Prostate gland (tissue), 2 donors: ENCODE measurements at regions not wholly inside any gene's neighbourhood (a gene's known extent, or its start where the extent isn't known, plus 50 kb on each side); places are given as distances from the start of the nearest gene placed in this dataset.

ENCODE experiments used
- DNase-seq: peaks from one replicate; pipeline ENCODE4 v3.0.0-alpha.2; 2019; ENCODE audit warnings: low spot score
- H3K27ac ChIP-seq, 2 donors: fragments of 200-600 bp; sonication (generic); 2 replicates each; pipeline ENCODE4 v1.5.1; 2017 to 2019
- H3K27me3 ChIP-seq: fragments of 200-600 bp; sonication (generic); replicated peaks from 2 replicates; pipeline ENCODE4 v1.5.1; 2019; ENCODE audit not compliant: insufficient read depth
- H3K36me3 ChIP-seq, 2 donors: fragments of 200-600 bp; sonication (generic); 1 replicate in 1 of 2; 2 replicates in 1 of 2; pipeline versions ENCODE4 v1.5.1 to v1.8.1; 2017 to 2019
- H3K4me1 ChIP-seq: fragments of 200-600 bp; sonication (generic); replicated peaks from 2 replicates; pipeline ENCODE4 v1.5.1; 2019
- H3K4me3 ChIP-seq, 2 donors: fragments of 200-600 bp; sonication (generic); 2 replicates each; pipeline ENCODE4 v1.5.1; 2017 to 2019
- H3K9me3 ChIP-seq: fragments of 200-600 bp; sonication (generic); 2 replicates; pipeline ENCODE4 v1.5.1; 2017
- CTCF ChIP-seq, 4 experiments: fragments of 200-600 bp in 2 of 4; fragments of 450-650 bp in 2 of 4; sonication (generic) in 2 of 4; IDR thresholded peaks; 1 replicate in 3 of 4; 2 replicates in 1 of 4; pipeline ENCODE4 v1.5.1; 2016 to 2019; ENCODE audit warnings: antibody characterized with exemption in 4 of 4, mild to moderate bottlenecking in 2 of 4, moderate library complexity in 2 of 4
- POLR2A ChIP-seq: fragments of 450-650 bp; IDR thresholded peaks from one replicate; pipeline ENCODE4 v1.6.1; 2016; ENCODE audit warnings: antibody characterized with exemption, mild to moderate bottlenecking
- POLR2AphosphoS5 ChIP-seq: sonication (generic); formaldehyde crosslinking; IDR thresholded peaks from one replicate; pipeline ENCODE4 v1.6.1; 2017; ENCODE audit warnings: antibody characterized with exemption
- WGBS: methylation state at CpG from one replicate; pipeline ENCODE4 v1.1.5; 2018; 5-methylcytosine and 5-hydroxymethylcytosine counted together
- intact Hi-C: fragments of 100-400 bp; cut with DNase I; formaldehyde crosslinking; loops from one replicate; pipeline ENCODE4 v1.14.2; 2022

- Histone ChIP-seq H3K27ac (no peak overlapping the region), H3K9me3 (no peaks in the 10 kb centered on the region), H3K27me3 (no peaks in the 10 kb centered on the region), H3K4me3 (no peak overlapping the region), H3K4me1 (no peaks in the 10 kb centered on the region), H3K36me3 (no peaks in the 10 kb centered on the region)
- TF ChIP-seq POLR2A (no peak), POLR2AphosphoS5 (no peak), CTCF (IDR thresholded peaks at IDR 0.05) (no peak)
- DNase-seq = no peak
- intact Hi-C loops = no loop called here
Observed at GRCh38 chr3:167938516-167938915, 157.2 kb downstream of the GOLIM4 start.

- Histone ChIP-seq H3K9me3 (no peaks in the 10 kb centered on the region), H3K27ac (no peak overlapping the region), H3K4me1 (no peaks in the 10 kb centered on the region), H3K27me3 (no peaks in the 10 kb centered on the region), H3K4me3 (no peak overlapping the region), H3K36me3 (no peaks in the 10 kb centered on the region)
- WGBS = 59% methylated on average over 6 of the region's 6 CpGs
- intact Hi-C loops = no loop called here
- peak; percentile 17 for DNase-seq
- TF ChIP-seq POLR2AphosphoS5 (no peak), CTCF (IDR thresholded peaks at IDR 0.05) (no peak), POLR2A (no peak)
Observed at GRCh38 chr3:167936019-167936418, 159.7 kb downstream of the GOLIM4 start.

- WGBS = 96% methylated on average over 1 of the region's 1 CpG
- TF ChIP-seq POLR2AphosphoS5 = no peak
- no peak for TF ChIP-seq POLR2A
- TF ChIP-seq CTCF (IDR thresholded peaks at IDR 0.05) = no peak
- H3K27ac ChIP-seq = no peak overlapping the region
- intact Hi-C loops = no loop called here
- no peaks in the 10 kb centered on the region for H3K27me3 ChIP-seq
- no peak for DNase-seq
- H3K36me3 ChIP-seq = no peaks in the 10 kb centered on the region
- H3K9me3 ChIP-seq = no peaks in the 10 kb centered on the region
- H3K4me3 ChIP-seq = no peak overlapping the region
- H3K4me1 ChIP-seq = no peaks in the 10 kb centered on the region
Observed at GRCh38 chr3:167930453-167930852, 165.3 kb downstream of the GOLIM4 start.

- intact Hi-C loops = no loop called here
- WGBS = 42% methylated on average over 3 of the region's 3 CpGs
- Histone ChIP-seq H3K27ac (no peak overlapping the region), H3K36me3 (no peaks in the 10 kb centered on the region), H3K27me3 (no peaks in the 10 kb centered on the region), H3K4me1 (no peaks in the 10 kb centered on the region), H3K9me3 (no peaks in the 10 kb centered on the region), H3K4me3 (no peak overlapping the region)
- TF ChIP-seq POLR2AphosphoS5 = no peak
- DNase-seq = peak; percentile 6
Observed at GRCh38 chr3:167929968-167930367, 165.8 kb downstream of the GOLIM4 start.

- Histone ChIP-seq H3K4me1 (no peaks in the 10 kb centered on the region), H3K27me3 (no peaks in the 10 kb centered on the region), H3K9me3 (no peaks in the 10 kb centered on the region), H3K36me3 (no peaks in the 10 kb centered on the region), H3K27ac (no peak overlapping the region), H3K4me3 (no peak overlapping the region)
- intact Hi-C loops = no loop called here
- no peak for DNase-seq
- TF ChIP-seq POLR2AphosphoS5 (no peak), CTCF (IDR thresholded peaks at IDR 0.05) (no peak), POLR2A (no peak)
- WGBS = 93% methylated on average over 4 of the region's 4 CpGs
Observed at GRCh38 chr3:167928381-167928780, 167.3 kb downstream of the GOLIM4 start.
